HEK293T (cell line): ENCODE measurements at regions not wholly inside any gene's neighbourhood (a gene's known extent, or its start where the extent isn't known, plus 50 kb on each side); places are given as distances from the start of the nearest gene placed in this dataset.

Source experiments
- BHLHE40 ChIP-seq: fragments of 450-650 bp; IDR thresholded peaks from 2 replicates; pipeline ENCODE4 v1.6.1; 2016; ENCODE audit warnings: mild to moderate bottlenecking, moderate library complexity, borderline replicate concordance
- ELF4 ChIP-seq: fragments of 450-650 bp; IDR thresholded peaks from 2 replicates; pipeline ENCODE4 v1.6.1; 2017; ENCODE audit warnings: antibody characterized with exemption
- FOXA1 ChIP-seq: fragments of 450-650 bp; IDR thresholded peaks from 2 replicates; pipeline ENCODE4 v1.6.1; 2016; ENCODE audit warnings: mild to moderate bottlenecking
- FOXM1 ChIP-seq: fragments of 450-650 bp; IDR thresholded peaks from 2 replicates; pipeline ENCODE4 v1.6.1; 2017; ENCODE audit warnings: mild to moderate bottlenecking, borderline replicate concordance
- HDGF ChIP-seq: fragments of 450-650 bp; IDR thresholded peaks from 2 replicates; pipeline ENCODE4 v1.6.1; 2017; ENCODE audit warnings: antibody characterized with exemption, borderline replicate concordance
- NFRKB ChIP-seq: fragments of 450-650 bp; IDR thresholded peaks from 2 replicates; pipeline ENCODE4 v1.6.1; 2016; ENCODE audit warnings: mild to moderate bottlenecking, moderate library complexity
- PKNOX1 ChIP-seq: fragments of 450-650 bp; IDR thresholded peaks from 2 replicates; pipeline ENCODE4 v1.6.1; 2016
- SP1 ChIP-seq: fragments of 450-650 bp; IDR thresholded peaks from 2 replicates; pipeline ENCODE4 v1.6.1; 2017
- ZNF384 ChIP-seq: fragments of 450-650 bp; IDR thresholded peaks from 2 replicates; pipeline ENCODE4 v1.6.1; 2016

- TF ChIP-seq HDGF, result no peak
- TF ChIP-seq FOXA1, result no peak
- no peak for TF ChIP-seq FOXM1
- no peak for TF ChIP-seq SP1
- TF ChIP-seq PKNOX1, result no peak
- TF ChIP-seq BHLHE40, result no peak
- no peak for TF ChIP-seq ELF4
- TF ChIP-seq NFRKB, result no peak
- no peak for TF ChIP-seq ZNF384
Observed at GRCh38 chr9:71352837-71353236, 231.4 kb upstream of the TRPM3 start.
